Vagina (tissue), 2 donors: ENCODE measurements at regions not wholly inside any gene's neighbourhood (a gene's known extent, or its start where the extent isn't known, plus 50 kb on each side); places are given as distances from the start of the nearest gene placed in this dataset.

Experiments
- CTCF ChIP-seq, 3 experiments: fragments of 450-650 bp in 2 of 3; fragments of 200-600 bp in 1 of 3; sonication (generic) in 1 of 3; IDR thresholded peaks; one replicate each; pipeline ENCODE4 v1.5.1; 2017 to 2019; ENCODE audit warnings: antibody characterized with exemption in 3 of 3, mild to moderate bottlenecking in 2 of 3, moderate library complexity in 2 of 3
- POLR2A ChIP-seq, 2 donors: fragments of 450-650 bp; IDR thresholded peaks; one replicate each; pipeline ENCODE4 v1.6.1; 2017; ENCODE audit warnings: antibody characterized with exemption in 2 of 2, mild to moderate bottlenecking in 2 of 2, moderate library complexity in 2 of 2
- POLR2AphosphoS5 ChIP-seq, 2 donors: sonication (generic); formaldehyde crosslinking; IDR thresholded peaks; one replicate each; pipeline ENCODE4 v1.9.0; 2017; ENCODE audit warnings: antibody characterized with exemption in 2 of 2, mild to moderate bottlenecking in 2 of 2, low read depth in 1 of 2; ENCODE audit not compliant: insufficient read depth in 1 of 2

- TF ChIP-seq POLR2A (IDR thresholded peaks at IDR 0.05) (no peak), CTCF (IDR thresholded peaks at IDR 0.05) (no peak), POLR2AphosphoS5 (IDR thresholded peaks at IDR 0.05; ENCODE audit: insufficient read depth in 1 of 2, low read depth in 1 of 2) (no peak)
These were observed 89.6 kb downstream of the INSIG2 start for GRCh38 chr2:118177884-118178283.
